BJ (cell line): ENCODE measurements at regions not wholly inside any gene's neighbourhood (a gene's known extent, or its start where the extent isn't known, plus 50 kb on each side); places are given as distances from the start of the nearest gene placed in this dataset. TPM values are rescaled to one million over a fixed set of nuclear protein-coding genes. Genes with fewer than 3 reads are reported as not detected.

ENCODE experiments used
- CTCF ChIA-PET: fragments of 350-600 bp; formaldehyde crosslinking; extraction: SDS; loops from one replicate; lab custom pipeline; 2021; ENCODE audit warnings: antibody characterized with exemption, inconsistent platforms; lab: Yijun Ruan, JAX
- POLR2A ChIA-PET: fragments of 300-600 bp; sonication (Branson Sonifier 250); formaldehyde crosslinking; extraction: SDS; loops from one replicate; lab custom pipeline; 2021; ENCODE audit warnings: antibody characterized with exemption; lab: Charles Lee
- DNase-seq: peaks from one replicate; pipeline ENCODE4 v3.0.0-alpha.2; 2011; ENCODE audit warnings: low read depth
- H3K27me3 ChIP-seq: 2 replicates; pipeline ENCODE4 v1.6.0; 2011; ENCODE audit warnings: low read length; ENCODE audit not compliant: control insufficient read depth, insufficient read depth
- H3K36me3 ChIP-seq: 2 replicates; pipeline ENCODE4 v1.5.1; 2011; ENCODE audit warnings: low read length; ENCODE audit not compliant: control insufficient read depth, insufficient read depth
- H3K4me3 ChIP-seq: 2 replicates; pipeline ENCODE4 v1.5.1; 2011; ENCODE audit warnings: low read depth, mild to moderate bottlenecking, control low read depth, low read length
- CTCF ChIP-seq: IDR thresholded peaks from 2 replicates; pipeline ENCODE4 v1.5.1; 2011; ENCODE audit warnings: low read depth, mild to moderate bottlenecking, control low read depth, inconsistent platforms, low read length, moderate library complexity; ENCODE audit not compliant: insufficient read depth
- small RNA-seq: library from RNA; depleted of rRNA; stranded (forward); fragments of <200 nt; gene quantifications from one replicate; pipeline ENCODE3, GENCODE V24; 2012; ENCODE audit warnings: low replicate concordance, low read depth; ENCODE audit not compliant: insufficient read length

- ChIA-PET CTCF (no interaction called here), POLR2A (no interaction called here)
- Histone ChIP-seq H3K27me3 (no peaks in the 10 kb centered on the region), H3K36me3 (no peaks in the 10 kb centered on the region), H3K4me3 (no peak overlapping the region)
- TF ChIP-seq CTCF: no peak
- no peak for DNase-seq
Observed at GRCh38 chr6:122347751-122348150, 51.7 kb upstream of the HSF2 start.

Small RNAs in the stretch of these regions (small RNA-seq; reads per million reads assigned to genes)
- gene AL603865.2 (not detected), gene RNU1-18P (not detected), gene RNU2-8P (not detected), gene RNU4-76P (not detected)
